Activated CD8-positive, alpha-beta memory T cell treated with anti-CD3 and anti-CD28 coated beads for 36 hours (primary cell): ENCODE measurements at regions not wholly inside any gene's neighbourhood (a gene's known extent, or its start where the extent isn't known, plus 50 kb on each side); places are given as distances from the start of the nearest gene placed in this dataset.
"Not testable (repeated sequence)": the region's sequence is repeated elsewhere in the genome, so short reads cannot be mapped to it uniquely, and the experiment has no call there.

Source experiments
- CTCF ChIA-PET: fragments of 350-600 bp; sonication (Branson Sonifier 250); formaldehyde crosslinking; loops from one replicate; lab custom pipeline; 2021; ENCODE audit warnings: antibody characterized with exemption; lab: Charles Lee
- POLR2A ChIA-PET: fragments of 350-600 bp; sonication (Branson Sonifier 250); formaldehyde crosslinking; loops from one replicate; lab custom pipeline; 2021; ENCODE audit warnings: antibody characterized with exemption; lab: Charles Lee

GRCh38 chr11:103581760-103582159 is 454.7 kb upstream of the DDI1 start:
- ChIA-PET CTCF (no interaction called here), POLR2A (no interaction called here)

- ChIA-PET POLR2A (no interaction called here), CTCF (no interaction called here)
These were observed 454.0 kb upstream of the DDI1 start for GRCh38 chr11:103582351-103582909.

- CTCF ChIA-PET: no interaction called here
- POLR2A ChIA-PET: no interaction called here
These were observed 452.4 kb upstream of the DDI1 start for GRCh38 chr11:103584021-103584420.

- ChIA-PET POLR2A (no interaction called here), CTCF (no interaction called here)
These were observed 451.7 kb upstream of the DDI1 start for GRCh38 chr11:103584720-103585119.

- CTCF ChIA-PET: no interaction called here
- POLR2A ChIA-PET: no interaction called here
These were observed 451.0 kb upstream of the DDI1 start for GRCh38 chr11:103585401-103585800.

GRCh38 chr11:103585911-103586310 is 450.5 kb upstream of the DDI1 start:
- ChIA-PET POLR2A (no interaction called here), CTCF (no interaction called here)

- CTCF ChIA-PET: no interaction called here
- POLR2A ChIA-PET: no interaction called here
These were observed 449.7 kb upstream of the DDI1 start for GRCh38 chr11:103586756-103587155.

GRCh38 chr11:103587901-103588788 is 448.3 kb upstream of the DDI1 start:
- POLR2A ChIA-PET: no interaction called here
- CTCF ChIA-PET: no interaction called here

GRCh38 chr11:103591554-103591953 is 444.9 kb upstream of the DDI1 start:
- ChIA-PET POLR2A (no interaction called here), CTCF (no interaction called here)

- ChIA-PET CTCF (no interaction called here), POLR2A (no interaction called here)
These were observed 442.2 kb upstream of the DDI1 start for GRCh38 chr11:103594283-103594682.

GRCh38 chr11:103596315-103596714 is 440.1 kb upstream of the DDI1 start:
- ChIA-PET CTCF (no interaction called here), POLR2A (no interaction called here)

- ChIA-PET CTCF (interaction anchor here (0.6 to 1.2 kb wide), 2 partner anchors 171 to 400 kb away, joined by 3 read pairs; no protein-coding TSS in a partner anchor), POLR2A (no interaction called here)
These were observed 435.1 kb upstream of the DDI1 start for GRCh38 chr11:103601225-103601846.

GRCh38 chr11:103602840-103603239 is 433.6 kb upstream of the DDI1 start:
- CTCF ChIA-PET: no interaction called here
- POLR2A ChIA-PET: no interaction called here

- POLR2A ChIA-PET: no interaction called here
- CTCF ChIA-PET: no interaction called here
These were observed 432.1 kb upstream of the DDI1 start for GRCh38 chr11:103604310-103604709.

GRCh38 chr11:103608566-103608965 is 427.9 kb upstream of the DDI1 start:
- ChIA-PET POLR2A (no interaction called here), CTCF (interaction anchor here (0.8 kb wide), 1 partner anchor 146 kb away, joined by 3 read pairs; no protein-coding TSS in a partner anchor)

GRCh38 chr11:103609117-103610066 is 427.0 kb upstream of the DDI1 start:
- ChIA-PET CTCF (interaction anchor here (0.8 kb wide), 1 partner anchor 147 kb away, joined by 3 read pairs; no protein-coding TSS in a partner anchor), POLR2A (no interaction called here)

GRCh38 chr11:103610435-103610834 is 426.0 kb upstream of the DDI1 start:
- POLR2A ChIA-PET: no interaction called here
- CTCF ChIA-PET: no interaction called here

GRCh38 chr11:103611526-103612260 is 424.7 kb upstream of the DDI1 start:
- CTCF ChIA-PET, POLR2A ChIA-PET: not testable (repeated sequence)

- CTCF ChIA-PET, POLR2A ChIA-PET: not testable (repeated sequence)
These were observed 424.0 kb upstream of the DDI1 start for GRCh38 chr11:103612451-103612850.
